OCI-LY7 (cell line): ENCODE measurements at regions not wholly inside any gene's neighbourhood (a gene's known extent, or its start where the extent isn't known, plus 50 kb on each side); places are given as distances from the start of the nearest gene placed in this dataset.

Source experiments
- BruUV-seq: library from RNA; stranded (reverse); fragments of 400-500 nt; replicated peaks from 2 replicates; lab custom pipeline; 2021; lab: Mats Ljungman, UMichigan
- CTCF ChIA-PET: fragments of 300-600 bp; sonication (Branson Sonifier 250); formaldehyde crosslinking; loops from one replicate; lab custom pipeline; 2022; ENCODE audit warnings: antibody characterized with exemption; ENCODE audit not compliant: unreplicated experiment; lab: Charles Lee
- POLR2A ChIA-PET: fragments of 300-600 bp; sonication (Branson Sonifier 250); formaldehyde crosslinking; loops from one replicate; lab custom pipeline; 2022; ENCODE audit warnings: antibody characterized with exemption; lab: Charles Lee
- DNase-seq: peaks from one replicate; pipeline ENCODE4 v3.0.0-alpha.2; 2015; ENCODE audit warnings: low spot score
- H2AFZ ChIP-seq: fragments of 200-600 bp; sonication (generic), shearing (Covaris generic); 2 replicates; pipeline ENCODE4 v1.6.1; 2014; ENCODE audit warnings: mild to moderate bottlenecking, antibody characterized with exemption, low read length, moderate library complexity
- H3K27ac ChIP-seq: fragments of 200-600 bp; sonication (generic); 2 replicates; pipeline ENCODE4 v1.5.1; 2014; ENCODE audit warnings: mixed run types, low read depth, mild to moderate bottlenecking, moderate library complexity, low read length, inconsistent platforms; ENCODE audit not compliant: poor library complexity, severe bottlenecking
- H3K36me3 ChIP-seq: fragments of 200-600 bp; sonication (generic); 2 replicates; pipeline ENCODE4 v1.6.1; 2014; ENCODE audit warnings: mild to moderate bottlenecking, antibody characterized with exemption, low read length, moderate library complexity, mixed read lengths; ENCODE audit not compliant: insufficient read depth
- H3K4me1 ChIP-seq: fragments of 200-600 bp; sonication (generic); 2 replicates; pipeline ENCODE4 v1.5.1; 2014; ENCODE audit warnings: mild to moderate bottlenecking, low read length; ENCODE audit not compliant: insufficient read depth, poor library complexity, severe bottlenecking
- H3K4me2 ChIP-seq: fragments of 200-600 bp; sonication (generic); 2 replicates; pipeline ENCODE4 v1.6.1; 2014; ENCODE audit warnings: mild to moderate bottlenecking, low read length
- H3K4me3 ChIP-seq: fragments of 200-600 bp; sonication (generic); 2 replicates; pipeline ENCODE4 v1.5.1; 2014; ENCODE audit warnings: mild to moderate bottlenecking, low read depth, low read length; ENCODE audit not compliant: poor library complexity, severe bottlenecking
- H3K79me2 ChIP-seq: fragments of 200-600 bp; sonication (generic); 2 replicates; pipeline ENCODE4 v1.6.1; 2016; ENCODE audit warnings: low read depth, mild to moderate bottlenecking, low read length, moderate library complexity, mixed read lengths; ENCODE audit not compliant: insufficient read depth
- H3K9me2 ChIP-seq: fragments of 200-600 bp; sonication (generic); 2 replicates; pipeline ENCODE4 v1.6.1; 2016; ENCODE audit warnings: mild to moderate bottlenecking, low read length, mixed read lengths; ENCODE audit not compliant: insufficient read depth
- H3K9me3 ChIP-seq: fragments of 200-600 bp; sonication (generic); 2 replicates; pipeline ENCODE4 v1.6.1; 2014; ENCODE audit warnings: mild to moderate bottlenecking, mixed run types, low read length, mixed read lengths
- H4K20me1 ChIP-seq: fragments of 200-600 bp; sonication (generic); 2 replicates; pipeline ENCODE4 v1.6.1; 2014; ENCODE audit warnings: mild to moderate bottlenecking, antibody characterized with exemption, low read length, moderate library complexity, mixed read lengths; ENCODE audit not compliant: insufficient read depth
- CTCF ChIP-seq: fragments of 200-600 bp; sonication (generic); conservative IDR thresholded peaks from 2 replicates; pipeline ENCODE4 v1.5.1; 2014; ENCODE audit warnings: mild to moderate bottlenecking, antibody characterized with exemption, low read length, moderate library complexity, mixed read lengths
- EZH2phosphoT487 ChIP-seq: fragments of 200-600 bp; sonication (generic); IDR thresholded peaks from 2 replicates; pipeline ENCODE4 v1.6.1; 2018; ENCODE audit warnings: low read depth, borderline replicate concordance, mild to moderate bottlenecking, mixed run types, antibody characterized with exemption, low read length, moderate library complexity, mixed read lengths
- intact Hi-C: fragments of 100-400 bp; cut with micrococcal nuclease; formaldehyde crosslinking; loops from one replicate; pipeline ENCODE4 v1.10.0; 2022; ENCODE audit not compliant: unreplicated experiment

GRCh38 chr14:56896231-56896630 is 86.0 kb upstream of the OTX2 start:
- no peaks in the 10 kb centered on the region for H3K4me1 ChIP-seq
- no peaks in the 10 kb centered on the region for H3K36me3 ChIP-seq
- H3K4me2 ChIP-seq: no peak overlapping the region
- H4K20me1 ChIP-seq: no peaks in the 10 kb centered on the region
- TF ChIP-seq EZH2phosphoT487 (no peak), CTCF (no peak)
- no peak overlapping the region for H2AFZ ChIP-seq
- intact Hi-C loops: no loop called here
- no peak overlapping the region for H3K27ac ChIP-seq
- H3K79me2 ChIP-seq: no peaks in the 10 kb centered on the region
- H3K9me2 ChIP-seq: no peaks in the 10 kb centered on the region
- no TSS peak for BruUV-seq
- no peaks in the 10 kb centered on the region for H3K9me3 ChIP-seq
- CTCF ChIA-PET: interaction anchor here (0.6 kb wide), 1 partner anchor 20 kb away, joined by 3 read pairs; no protein-coding TSS in a partner anchor
- POLR2A ChIA-PET: interaction anchor here (0.7 to 1.3 kb wide), 4 partner anchors 10 to 1117 kb away, joined by 3 to 9 read pairs (median 5); no protein-coding TSS in a partner anchor
- DNase-seq: no peak
- H3K4me3 ChIP-seq: no peak overlapping the region

GRCh38 chr14:56895154-56895553 is 84.9 kb upstream of the OTX2 start:
- no peaks in the 10 kb centered on the region for H3K4me1 ChIP-seq
- H3K36me3 ChIP-seq: no peaks in the 10 kb centered on the region
- TF ChIP-seq CTCF: no peak
- no peak for TF ChIP-seq EZH2phosphoT487
- POLR2A ChIA-PET: interaction anchor here (0.6 to 1.3 kb wide), 2 partner anchors 9 to 24 kb away, joined by 3 to 9 read pairs; no protein-coding TSS in a partner anchor
- H3K4me3 ChIP-seq: no peak overlapping the region
- CTCF ChIA-PET: no interaction called here
- H3K79me2 ChIP-seq: no peaks in the 10 kb centered on the region
- H4K20me1 ChIP-seq: no peaks in the 10 kb centered on the region
- no TSS peak for BruUV-seq
- no peak overlapping the region for H3K4me2 ChIP-seq
- intact Hi-C loops: no loop called here
- H3K9me2 ChIP-seq: no peaks in the 10 kb centered on the region
- no peak overlapping the region for H2AFZ ChIP-seq
- no peak for DNase-seq
- no peaks in the 10 kb centered on the region for H3K9me3 ChIP-seq
- no peak overlapping the region for H3K27ac ChIP-seq

- Histone ChIP-seq H3K4me2 (no peak overlapping the region), H3K4me3 (no peak overlapping the region), H3K79me2 (no peaks in the 10 kb centered on the region), H3K9me2 (no peaks in the 10 kb centered on the region), H3K36me3 (no peaks in the 10 kb centered on the region), H3K9me3 (no peaks in the 10 kb centered on the region), H3K4me1 (no peaks in the 10 kb centered on the region), H3K27ac (no peak overlapping the region), H2AFZ (no peak overlapping the region), H4K20me1 (no peaks in the 10 kb centered on the region)
- no TSS peak for BruUV-seq
- POLR2A ChIA-PET: no interaction called here
- intact Hi-C loops: no loop called here
- TF ChIP-seq EZH2phosphoT487 (no peak), CTCF (no peak)
- no peak for DNase-seq
- CTCF ChIA-PET: no interaction called here
These were observed 84.3 kb upstream of the OTX2 start for GRCh38 chr14:56894591-56894991.
